Esophagus muscularis mucosa (tissue), 3 donors: ENCODE measurements at regions not wholly inside any gene's neighbourhood (a gene's known extent, or its start where the extent isn't known, plus 50 kb on each side); places are given as distances from the start of the nearest gene placed in this dataset.

Experiments
- POLR2A ChIP-seq: fragments of 450-650 bp; IDR thresholded peaks from one replicate; pipeline ENCODE4 v1.6.1; 2017; ENCODE audit warnings: antibody characterized with exemption, moderate library complexity, mild to moderate bottlenecking, low read depth
- TF ChIP-seq, protein P1 (sequence below), 3 experiments: fragments of 200-600 bp in 2 of 3; fragments of 450-650 bp in 1 of 3; sonication (generic) in 2 of 3; IDR thresholded peaks; one replicate each; pipeline ENCODE4 v1.5.1; 2017 to 2019; ENCODE audit warnings: antibody characterized with exemption in 3 of 3, mild to moderate bottlenecking in 2 of 3, moderate library complexity in 1 of 3

DNA sequence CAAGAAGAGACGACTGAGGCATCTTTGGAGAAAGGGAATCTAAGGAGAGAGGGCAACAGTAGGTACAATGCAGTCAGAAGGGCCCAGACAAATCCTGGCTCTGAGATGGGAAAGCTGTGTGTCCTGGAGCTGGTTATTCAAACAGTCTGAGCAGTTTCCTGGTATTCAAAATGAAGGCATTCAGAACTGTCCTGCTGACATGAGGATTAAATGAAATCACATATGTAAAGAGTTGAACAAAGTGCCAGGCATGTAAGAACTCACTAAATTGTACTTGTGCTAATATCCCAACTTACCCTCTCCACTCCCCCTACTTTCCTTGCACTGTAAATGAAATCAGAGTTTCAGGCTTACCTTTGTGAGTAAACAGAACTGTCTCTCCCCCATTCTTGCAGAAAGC is 60.9 kb upstream of the LDB2 start:
- TF ChIP-seq, protein P1, sequence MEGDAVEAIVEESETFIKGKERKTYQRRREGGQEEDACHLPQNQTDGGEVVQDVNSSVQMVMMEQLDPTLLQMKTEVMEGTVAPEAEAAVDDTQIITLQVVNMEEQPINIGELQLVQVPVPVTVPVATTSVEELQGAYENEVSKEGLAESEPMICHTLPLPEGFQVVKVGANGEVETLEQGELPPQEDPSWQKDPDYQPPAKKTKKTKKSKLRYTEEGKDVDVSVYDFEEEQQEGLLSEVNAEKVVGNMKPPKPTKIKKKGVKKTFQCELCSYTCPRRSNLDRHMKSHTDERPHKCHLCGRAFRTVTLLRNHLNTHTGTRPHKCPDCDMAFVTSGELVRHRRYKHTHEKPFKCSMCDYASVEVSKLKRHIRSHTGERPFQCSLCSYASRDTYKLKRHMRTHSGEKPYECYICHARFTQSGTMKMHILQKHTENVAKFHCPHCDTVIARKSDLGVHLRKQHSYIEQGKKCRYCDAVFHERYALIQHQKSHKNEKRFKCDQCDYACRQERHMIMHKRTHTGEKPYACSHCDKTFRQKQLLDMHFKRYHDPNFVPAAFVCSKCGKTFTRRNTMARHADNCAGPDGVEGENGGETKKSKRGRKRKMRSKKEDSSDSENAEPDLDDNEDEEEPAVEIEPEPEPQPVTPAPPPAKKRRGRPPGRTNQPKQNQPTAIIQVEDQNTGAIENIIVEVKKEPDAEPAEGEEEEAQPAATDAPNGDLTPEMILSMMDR (IDR thresholded peaks at IDR 0.05) = no peak
- TF ChIP-seq POLR2A = no peak
